Ovary (tissue), 3 donors: ENCODE measurements at regions not wholly inside any gene's neighbourhood (a gene's known extent, or its start where the extent isn't known, plus 50 kb on each side); places are given as distances from the start of the nearest gene placed in this dataset.

ENCODE experiments used
- POLR2A ChIP-seq: fragments of 450-650 bp; IDR thresholded peaks from one replicate; pipeline ENCODE4 v1.6.1; 2017; ENCODE audit warnings: antibody characterized with exemption, mild to moderate bottlenecking, moderate library complexity
- TF ChIP-seq, protein P1 (sequence below), 3 donors: fragments of 450-650 bp in 2 of 3; fragments of 200-600 bp in 1 of 3; IDR thresholded peaks; one replicate each; pipeline versions ENCODE4 v1.5.1 to v1.8.0; 2016 to 2022; ENCODE audit warnings: antibody characterized with exemption in 3 of 3, mild to moderate bottlenecking in 1 of 3
- donor health status: DM: no; HTN: no; CAD: no.

DNA sequence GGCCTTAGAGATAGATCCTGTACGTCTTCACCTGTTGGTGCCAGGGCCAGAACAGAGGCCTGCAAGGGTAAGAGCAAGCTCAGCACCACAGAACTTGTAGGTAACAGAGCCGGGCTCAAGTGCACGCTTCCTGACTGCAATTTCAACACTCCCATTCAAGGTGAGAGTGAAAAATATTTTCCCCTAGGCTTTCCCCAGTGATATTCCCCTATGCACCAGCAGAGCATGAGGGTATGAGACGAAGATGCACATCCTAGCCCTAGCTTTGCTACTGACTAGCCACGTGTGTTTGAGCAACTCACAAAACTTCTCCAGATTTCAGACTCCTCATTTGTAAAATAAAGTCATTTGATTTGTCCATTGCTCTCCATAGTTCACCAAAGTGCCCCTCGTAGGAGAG is 411.6 kb downstream of the ZNF521 start:
- TF ChIP-seq, protein P1, sequence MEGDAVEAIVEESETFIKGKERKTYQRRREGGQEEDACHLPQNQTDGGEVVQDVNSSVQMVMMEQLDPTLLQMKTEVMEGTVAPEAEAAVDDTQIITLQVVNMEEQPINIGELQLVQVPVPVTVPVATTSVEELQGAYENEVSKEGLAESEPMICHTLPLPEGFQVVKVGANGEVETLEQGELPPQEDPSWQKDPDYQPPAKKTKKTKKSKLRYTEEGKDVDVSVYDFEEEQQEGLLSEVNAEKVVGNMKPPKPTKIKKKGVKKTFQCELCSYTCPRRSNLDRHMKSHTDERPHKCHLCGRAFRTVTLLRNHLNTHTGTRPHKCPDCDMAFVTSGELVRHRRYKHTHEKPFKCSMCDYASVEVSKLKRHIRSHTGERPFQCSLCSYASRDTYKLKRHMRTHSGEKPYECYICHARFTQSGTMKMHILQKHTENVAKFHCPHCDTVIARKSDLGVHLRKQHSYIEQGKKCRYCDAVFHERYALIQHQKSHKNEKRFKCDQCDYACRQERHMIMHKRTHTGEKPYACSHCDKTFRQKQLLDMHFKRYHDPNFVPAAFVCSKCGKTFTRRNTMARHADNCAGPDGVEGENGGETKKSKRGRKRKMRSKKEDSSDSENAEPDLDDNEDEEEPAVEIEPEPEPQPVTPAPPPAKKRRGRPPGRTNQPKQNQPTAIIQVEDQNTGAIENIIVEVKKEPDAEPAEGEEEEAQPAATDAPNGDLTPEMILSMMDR (IDR thresholded peaks at IDR 0.05): no peak
- no peak for TF ChIP-seq POLR2A
